Neural progenitor cell (in vitro differentiated cells): ENCODE measurements at regions not wholly inside any gene's neighbourhood (a gene's known extent, or its start where the extent isn't known, plus 50 kb on each side); places are given as distances from the start of the nearest gene placed in this dataset.

ENCODE experiments used
- DNase-seq: peaks from one replicate; pipeline ENCODE4 v3.0.0-alpha.2; 2016; ENCODE audit warnings: low spot score
- H2AFZ ChIP-seq: fragments of 200-600 bp; sonication (generic); replicated peaks from 2 replicates; pipeline ENCODE4 v1.6.1; 2016; ENCODE audit warnings: antibody characterized with exemption
- H3F3A ChIP-seq: fragments of 200-600 bp; sonication (generic); 2 replicates; pipeline ENCODE4 v1.6.1; 2016; ENCODE audit warnings: antibody characterized with exemption, low read depth
- H3K27ac ChIP-seq: fragments of 200-600 bp; sonication (generic); 2 replicates; pipeline ENCODE4 v1.5.1; 2016; ENCODE audit warnings: mild to moderate bottlenecking
- H3K27me3 ChIP-seq: fragments of 200-600 bp; sonication (generic); 2 replicates; pipeline ENCODE4 v1.6.1; 2016; ENCODE audit warnings: mild to moderate bottlenecking, moderate library complexity
- H3K36me3 ChIP-seq: fragments of 200-600 bp; sonication (generic); 2 replicates; pipeline ENCODE4 v1.5.1; 2016
- H3K4me1 ChIP-seq: fragments of 200-600 bp; sonication (generic); 2 replicates; pipeline ENCODE4 v1.6.1; 2016; ENCODE audit warnings: mixed run types
- H3K4me2 ChIP-seq: fragments of 200-600 bp; sonication (generic); 2 replicates; pipeline ENCODE4 v1.6.1; 2016
- H3K4me3 ChIP-seq: fragments of 200-600 bp; sonication (generic); 2 replicates; pipeline ENCODE4 v1.5.1; 2016
- H3K79me2 ChIP-seq: fragments of 200-600 bp; sonication (generic); 2 replicates; pipeline ENCODE4 v1.6.1; 2016; ENCODE audit warnings: low read depth
- H3K9ac ChIP-seq: fragments of 200-600 bp; sonication (generic); 2 replicates; pipeline ENCODE4 v1.6.1; 2016
- H3K9me3 ChIP-seq: fragments of 200-600 bp; sonication (generic); 2 replicates; pipeline ENCODE4 v1.5.1; 2016; ENCODE audit warnings: low read depth
- H4K20me1 ChIP-seq: fragments of 200-600 bp; sonication (generic); 2 replicates; pipeline ENCODE4 v1.6.1; 2016; ENCODE audit warnings: low read depth
- H3K27ac Mint-ChIP-seq: 3 replicates; pipeline ENCODE4 v1.8.0; 2021; ENCODE audit warnings: mixed read lengths
- H3K27me3 Mint-ChIP-seq: 2 replicates; pipeline ENCODE4 v1.8.0; 2022; ENCODE audit warnings: low read depth, mild to moderate bottlenecking, inconsistent platforms, moderate library complexity, mixed read lengths; ENCODE audit not compliant: insufficient read depth
- H3K36me3 Mint-ChIP-seq: 3 replicates; pipeline ENCODE4 v1.8.0; 2021; ENCODE audit warnings: mixed read lengths
- H3K4me1 Mint-ChIP-seq: 3 replicates; pipeline ENCODE4 v1.8.0; 2021; ENCODE audit warnings: mixed read lengths
- H3K4me3 Mint-ChIP-seq: 3 replicates; pipeline ENCODE4 v1.8.0; 2021; ENCODE audit warnings: mild to moderate bottlenecking, moderate library complexity, mixed read lengths
- H3K9me3 Mint-ChIP-seq: 3 replicates; pipeline ENCODE4 v1.8.0; 2020; ENCODE audit warnings: mixed read lengths
- CTCF ChIP-seq: fragments of 200-600 bp; sonication (generic); IDR thresholded peaks from 2 replicates; pipeline ENCODE4 v1.5.1; 2017; ENCODE audit warnings: antibody characterized with exemption, mild to moderate bottlenecking
- EZH2 ChIP-seq: fragments of 200-600 bp; sonication (generic); IDR thresholded peaks from 2 replicates; pipeline ENCODE4 v1.6.1; 2017; ENCODE audit warnings: antibody characterized with exemption, mild to moderate bottlenecking, moderate library complexity
- EZH2phosphoT487 ChIP-seq: fragments of 200-600 bp; sonication (generic); IDR thresholded peaks from 2 replicates; pipeline ENCODE4 v1.6.1; 2017; ENCODE audit warnings: antibody characterized with exemption

DNA sequence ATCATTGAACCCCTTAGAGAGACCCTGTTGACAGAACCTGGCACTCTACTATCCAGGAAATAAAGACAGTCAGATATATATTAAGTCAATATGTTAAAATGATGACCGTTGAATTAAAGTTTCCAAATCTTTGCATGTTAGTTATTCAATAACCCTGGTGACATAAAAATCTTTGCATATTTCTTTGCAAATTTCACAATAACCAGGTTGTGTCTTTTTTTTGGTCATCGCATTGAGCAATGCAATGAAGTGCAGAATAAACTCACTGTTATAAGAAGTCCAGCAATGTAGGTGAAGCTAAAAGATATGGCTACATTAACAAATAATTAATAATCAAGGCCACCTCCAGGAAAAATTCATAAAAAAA is 596.9 kb downstream of the NYAP2 start:
- Histone ChIP-seq H3K4me2 (no peak overlapping the region), H3K27ac (no peak overlapping the region), H3K9me3 (no peaks in the 10 kb centered on the region), H3K4me1 (peaks cover 8% of the 10 kb centered on the region), H3K9ac (no peak overlapping the region), H2AFZ (no peak overlapping the region), H3K4me3 (no peak overlapping the region), H3K36me3 (no peaks in the 10 kb centered on the region), H3F3A (no peaks in the 10 kb centered on the region), H3K79me2 (no peaks in the 10 kb centered on the region), H3K27me3 (no peaks in the 10 kb centered on the region), H4K20me1 (no peaks in the 10 kb centered on the region)
- Mint-ChIP-seq H3K36me3 (no peaks in the 10 kb centered on the region), H3K4me1 (peaks cover 7% of the 10 kb centered on the region), H3K27ac (no peak overlapping the region), H3K9me3 (no peaks in the 10 kb centered on the region), H3K4me3 (no peak overlapping the region), H3K27me3 (peaks cover 2% of the 10 kb centered on the region)
- TF ChIP-seq EZH2 (no peak), EZH2phosphoT487 (no peak), CTCF (no peak)
- no peak for DNase-seq

DNA sequence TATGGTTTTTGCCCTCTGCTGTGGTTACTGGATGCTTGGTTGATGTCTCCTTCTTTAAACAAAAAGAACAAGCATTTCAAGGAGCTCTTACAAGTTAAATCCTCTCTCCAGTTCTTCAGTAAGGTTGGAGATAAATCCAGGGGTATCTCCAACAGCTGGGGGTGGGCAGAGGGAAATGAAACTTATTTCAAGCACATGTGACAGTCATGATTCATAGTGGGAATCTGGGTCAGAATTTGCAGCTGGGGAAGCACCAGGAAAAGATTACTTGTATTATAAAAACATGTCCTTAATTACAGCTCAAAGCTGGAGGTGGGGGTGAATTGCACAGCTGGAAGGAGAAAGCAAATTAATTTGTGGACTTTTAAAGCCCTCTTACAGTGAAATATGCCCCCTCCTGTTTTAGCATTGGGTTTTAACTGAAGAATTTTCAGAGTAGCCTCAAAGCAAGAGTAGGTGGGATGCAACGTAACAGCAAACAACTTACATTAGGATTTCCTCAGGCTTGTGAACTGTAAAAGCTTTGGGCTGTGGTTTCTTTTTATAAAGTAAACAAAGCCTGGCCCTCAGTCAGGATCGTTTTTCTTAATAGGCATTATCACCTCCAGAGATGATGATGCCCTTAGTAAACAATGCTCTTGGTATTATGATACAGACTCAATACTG is 596.4 kb downstream of the NYAP2 start:
- no peak overlapping the region for H3K4me3 Mint-ChIP-seq
- Histone ChIP-seq H3K79me2 (no peaks in the 10 kb centered on the region), H3K36me3 (no peaks in the 10 kb centered on the region), H3F3A (no peaks in the 10 kb centered on the region), H3K4me3 (no peak overlapping the region), H2AFZ (peak overlapping the region; percentile 77), H4K20me1 (no peaks in the 10 kb centered on the region), H3K4me1 (peaks cover 8% of the 10 kb centered on the region), H3K9ac (no peak overlapping the region), H3K27me3 (no peaks in the 10 kb centered on the region), H3K9me3 (no peaks in the 10 kb centered on the region), H3K4me2 (no peak overlapping the region), H3K27ac (no peak overlapping the region)
- DNase-seq = no peak
- H3K36me3 Mint-ChIP-seq = no peaks in the 10 kb centered on the region
- TF ChIP-seq CTCF (no peak), EZH2 (no peak), EZH2phosphoT487 (no peak)
- H3K4me1 Mint-ChIP-seq = peaks cover 7% of the 10 kb centered on the region
- peaks cover 2% of the 10 kb centered on the region for H3K27me3 Mint-ChIP-seq
- H3K9me3 Mint-ChIP-seq = no peaks in the 10 kb centered on the region
- H3K27ac Mint-ChIP-seq = no peak overlapping the region

DNA sequence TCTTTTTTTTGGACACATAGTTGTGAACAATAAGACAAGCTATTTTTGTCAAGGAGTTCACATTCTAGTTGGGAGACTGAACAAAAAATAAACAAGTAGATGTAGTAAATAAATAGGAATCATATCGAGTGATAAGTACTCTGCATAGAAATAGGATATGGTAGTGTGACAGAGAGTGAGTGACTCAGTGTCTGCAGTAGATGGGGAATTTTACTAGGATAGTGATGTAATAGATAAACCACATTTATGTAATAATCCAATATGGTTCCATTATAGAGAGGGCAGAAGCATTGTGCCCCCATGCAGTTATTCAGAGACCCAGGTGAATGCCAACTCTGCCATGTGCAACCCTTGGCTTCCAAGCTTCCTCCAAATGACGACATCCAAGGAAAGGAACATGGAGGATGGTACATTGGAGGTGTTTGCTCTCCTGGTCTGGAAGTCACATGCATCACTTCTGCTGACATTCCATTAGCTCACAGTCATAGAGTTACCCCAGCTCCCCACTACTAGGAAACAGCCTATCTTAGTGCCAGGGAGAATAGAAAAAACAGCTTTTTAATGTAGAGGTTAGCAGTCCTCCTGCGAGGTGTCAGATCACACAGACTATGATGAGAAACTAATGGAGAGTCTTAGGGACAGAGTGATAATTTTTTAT is 595.4 kb downstream of the NYAP2 start:
- H3K27ac Mint-ChIP-seq = no peak overlapping the region
- H3K27me3 Mint-ChIP-seq = peaks cover 2% of the 10 kb centered on the region
- no peak overlapping the region for H3K4me2 ChIP-seq
- no peak for DNase-seq
- no peaks in the 10 kb centered on the region for H3F3A ChIP-seq
- H3K27me3 ChIP-seq = no peaks in the 10 kb centered on the region
- no peaks in the 10 kb centered on the region for H3K79me2 ChIP-seq
- no peak overlapping the region for H3K4me3 Mint-ChIP-seq
- peaks cover 7% of the 10 kb centered on the region for H3K4me1 Mint-ChIP-seq
- no peaks in the 10 kb centered on the region for H3K9me3 Mint-ChIP-seq
- peaks cover 8% of the 10 kb centered on the region for H3K4me1 ChIP-seq
- H2AFZ ChIP-seq = no peak overlapping the region
- no peak overlapping the region for H3K9ac ChIP-seq
- no peaks in the 10 kb centered on the region for H3K36me3 ChIP-seq
- no peaks in the 10 kb centered on the region for H4K20me1 ChIP-seq
- no peaks in the 10 kb centered on the region for H3K36me3 Mint-ChIP-seq
- no peak overlapping the region for H3K27ac ChIP-seq
- no peaks in the 10 kb centered on the region for H3K9me3 ChIP-seq
- no peak overlapping the region for H3K4me3 ChIP-seq
- TF ChIP-seq EZH2phosphoT487 = no peak
- no peak for TF ChIP-seq CTCF
- no peak for TF ChIP-seq EZH2
